Fibroblast of lung (primary cell): ENCODE measurements at regions not wholly inside any gene's neighbourhood (a gene's known extent, or its start where the extent isn't known, plus 50 kb on each side); places are given as distances from the start of the nearest gene placed in this dataset.

Source experiments
- EZH2 ChIP-seq: IDR thresholded peaks from 2 replicates; pipeline ENCODE4 v1.5.1; 2012; ENCODE audit warnings: low read length, control low read depth, mild to moderate bottlenecking; ENCODE audit errors: missing control alignments
- TF ChIP-seq, protein P1 (sequence below), 2 donors: IDR thresholded peaks in 1 of 2; conservative IDR thresholded peaks in 1 of 2; 1 replicate in 1 of 2; 2 replicates in 1 of 2; pipeline ENCODE4 v1.5.1; 2011 to 2012; ENCODE audit warnings: low read length in 2 of 2, control low read depth in 1 of 2, inconsistent platforms in 1 of 2, low read depth in 1 of 2, mild to moderate bottlenecking in 1 of 2

DNA sequence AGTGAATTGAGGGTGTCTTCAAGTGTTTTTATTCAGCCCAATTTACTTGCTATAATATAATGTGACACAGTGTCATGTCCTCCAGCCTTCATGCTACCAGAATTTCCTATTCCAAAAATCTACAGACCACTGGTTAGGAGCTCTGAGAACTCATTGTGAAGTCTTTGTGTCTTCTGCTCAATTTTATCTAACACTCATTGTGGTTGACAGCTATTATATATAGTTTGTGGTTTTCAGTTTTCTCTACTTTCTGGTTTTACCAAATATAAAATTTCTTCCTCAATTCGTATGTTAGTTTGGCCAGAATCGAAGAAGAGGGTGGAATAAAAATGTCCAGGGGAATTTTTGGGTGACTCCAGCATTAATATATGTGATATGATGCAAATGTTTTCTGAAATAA is 509.3 kb upstream of the NUDT12 start:
- TF ChIP-seq, protein P1, sequence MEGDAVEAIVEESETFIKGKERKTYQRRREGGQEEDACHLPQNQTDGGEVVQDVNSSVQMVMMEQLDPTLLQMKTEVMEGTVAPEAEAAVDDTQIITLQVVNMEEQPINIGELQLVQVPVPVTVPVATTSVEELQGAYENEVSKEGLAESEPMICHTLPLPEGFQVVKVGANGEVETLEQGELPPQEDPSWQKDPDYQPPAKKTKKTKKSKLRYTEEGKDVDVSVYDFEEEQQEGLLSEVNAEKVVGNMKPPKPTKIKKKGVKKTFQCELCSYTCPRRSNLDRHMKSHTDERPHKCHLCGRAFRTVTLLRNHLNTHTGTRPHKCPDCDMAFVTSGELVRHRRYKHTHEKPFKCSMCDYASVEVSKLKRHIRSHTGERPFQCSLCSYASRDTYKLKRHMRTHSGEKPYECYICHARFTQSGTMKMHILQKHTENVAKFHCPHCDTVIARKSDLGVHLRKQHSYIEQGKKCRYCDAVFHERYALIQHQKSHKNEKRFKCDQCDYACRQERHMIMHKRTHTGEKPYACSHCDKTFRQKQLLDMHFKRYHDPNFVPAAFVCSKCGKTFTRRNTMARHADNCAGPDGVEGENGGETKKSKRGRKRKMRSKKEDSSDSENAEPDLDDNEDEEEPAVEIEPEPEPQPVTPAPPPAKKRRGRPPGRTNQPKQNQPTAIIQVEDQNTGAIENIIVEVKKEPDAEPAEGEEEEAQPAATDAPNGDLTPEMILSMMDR (conservative IDR thresholded peaks at IDR 0.05 in 1 of 2, IDR thresholded peaks at IDR 0.05 in 1 of 2; ENCODE audit: low read depth in 1 of 2, low read length in 2 of 2): no peak
- TF ChIP-seq EZH2: no peak
